NCI-H187 (cell line): ENCODE measurements at regions not wholly inside any gene's neighbourhood (a gene's known extent, or its start where the extent isn't known, plus 50 kb on each side); places are given as distances from the start of the nearest gene placed in this dataset.

Experiments used
- DNase-seq, 2 experiments: peaks; one replicate each; lab custom pipeline; 2025; lab: John Stamatoyannopoulos, UW

DNA sequence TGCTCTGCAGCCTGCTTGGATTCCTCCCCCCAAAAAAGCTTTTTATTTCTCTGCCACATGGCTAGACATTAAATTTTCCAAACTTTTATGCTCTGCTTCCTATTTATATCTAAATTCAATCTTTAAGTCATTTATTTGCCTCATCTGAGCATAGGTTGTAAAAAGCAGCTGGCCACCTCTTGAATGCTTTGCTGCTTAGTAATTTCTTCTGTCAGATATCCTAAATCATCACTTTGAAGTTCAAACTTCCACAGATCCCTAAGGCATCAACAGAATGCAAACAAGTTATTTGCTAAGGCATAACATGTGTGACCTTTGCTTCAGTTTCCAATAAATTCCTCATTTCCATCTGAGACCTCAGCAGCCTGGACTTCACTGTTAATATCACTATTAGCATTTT lies 209.6 kb downstream of the FSCB start:
- no peak for DNase-seq

DNA sequence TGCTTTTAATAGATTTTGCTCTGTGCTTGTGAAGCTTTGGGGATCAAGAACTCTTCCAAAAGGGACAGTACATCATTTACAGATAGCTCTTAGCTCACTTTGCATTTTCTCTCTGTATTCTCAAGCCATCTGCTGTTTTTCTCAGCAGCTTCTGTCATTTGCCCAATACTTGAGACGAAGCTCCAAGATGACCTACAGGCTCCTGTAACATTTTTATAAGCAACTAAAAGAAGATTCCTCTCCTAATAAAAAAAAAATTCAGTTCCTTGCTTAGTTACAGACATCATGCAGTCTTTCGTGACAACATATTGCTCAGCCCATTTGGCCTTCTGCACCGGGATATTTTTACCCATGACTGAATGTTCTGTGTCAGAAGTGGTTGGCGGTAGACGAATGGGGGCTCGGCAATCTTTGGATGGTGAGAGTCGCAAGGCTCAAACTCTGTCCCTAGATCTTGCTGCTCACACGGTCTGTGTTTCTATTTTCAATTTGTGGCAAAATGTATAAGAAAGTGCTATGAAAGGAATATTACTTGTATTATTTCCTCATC lies 215.6 kb downstream of the FSCB start:
- DNase-seq = no peak

DNA sequence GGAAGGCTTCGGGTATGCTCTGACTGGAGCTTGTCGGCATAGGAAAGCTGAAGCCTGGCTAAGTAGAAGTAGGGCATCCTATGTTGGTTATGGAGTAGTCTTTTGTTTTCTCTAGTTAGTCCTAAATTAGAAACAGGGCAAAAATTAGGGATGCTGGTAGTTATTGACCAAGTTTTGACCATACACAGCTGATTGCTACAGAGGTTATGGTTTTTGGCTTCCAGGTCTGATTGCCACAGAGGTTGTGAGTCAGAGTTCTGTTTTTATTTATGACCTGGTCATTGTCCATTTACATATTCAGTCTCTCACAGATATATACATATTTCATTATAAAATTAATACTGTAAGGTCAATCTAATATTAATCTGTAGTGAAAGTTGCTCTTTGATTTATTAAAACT lies 219.2 kb downstream of the FSCB start:
- DNase-seq = no peak

DNA sequence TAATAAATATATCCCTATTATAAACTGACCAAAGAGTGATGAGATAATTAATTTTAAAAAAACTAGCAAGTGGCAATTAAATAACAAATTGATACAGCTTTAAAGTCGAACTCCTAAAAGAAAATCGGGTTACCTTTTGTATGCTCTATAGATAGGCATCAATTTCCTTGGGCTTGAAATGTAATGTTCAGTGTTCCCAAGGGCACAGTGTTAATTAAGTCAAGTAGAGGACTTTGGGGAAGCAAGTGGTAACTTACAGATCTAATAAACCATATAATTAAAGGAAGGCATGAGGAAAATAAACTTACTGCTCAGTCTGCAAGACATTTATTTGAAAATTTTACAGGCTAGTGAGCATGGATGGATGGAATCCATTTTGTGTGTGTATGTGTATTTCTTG lies 220.9 kb downstream of the FSCB start:
- no peak for DNase-seq

DNA sequence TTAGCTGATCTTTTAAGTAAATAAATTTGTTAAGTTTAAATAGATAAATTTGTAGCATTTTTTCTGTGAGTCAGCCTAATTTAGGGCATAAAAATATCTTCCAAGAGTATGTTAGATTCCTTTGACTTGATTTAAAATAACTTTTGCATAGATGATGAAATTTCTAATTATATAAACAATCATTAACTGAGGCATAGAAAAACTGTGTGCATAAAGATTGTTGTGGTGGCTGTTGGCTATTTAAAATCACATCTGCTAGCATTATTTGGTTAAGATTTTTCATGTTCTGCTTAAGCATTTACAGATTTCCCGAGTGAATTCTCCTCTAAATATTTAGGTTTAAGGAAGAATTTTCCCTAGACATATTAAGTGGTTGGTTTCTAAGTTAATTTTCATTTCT lies 223.2 kb downstream of the FSCB start:
- DNase-seq = no peak

DNA sequence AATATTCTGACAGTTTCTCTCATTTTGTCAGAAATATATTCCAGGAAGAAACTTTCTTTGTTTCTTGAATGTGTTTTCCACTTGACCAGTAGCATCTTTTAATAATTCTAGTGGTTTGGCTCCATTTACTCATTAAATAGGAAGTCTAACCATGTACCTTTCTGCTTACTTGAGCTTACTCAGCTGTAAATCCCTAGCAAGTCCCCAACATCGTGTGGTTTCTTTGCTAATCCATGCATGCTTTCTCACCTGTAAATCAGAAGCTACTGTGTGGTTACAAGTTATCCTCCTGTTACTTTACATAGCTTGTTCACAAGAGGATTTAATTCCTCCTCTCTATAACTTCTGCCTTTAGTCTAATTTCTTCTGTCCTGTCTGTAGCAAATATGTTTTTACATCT lies 227.7 kb downstream of the FSCB start:
- no peak for DNase-seq

DNA sequence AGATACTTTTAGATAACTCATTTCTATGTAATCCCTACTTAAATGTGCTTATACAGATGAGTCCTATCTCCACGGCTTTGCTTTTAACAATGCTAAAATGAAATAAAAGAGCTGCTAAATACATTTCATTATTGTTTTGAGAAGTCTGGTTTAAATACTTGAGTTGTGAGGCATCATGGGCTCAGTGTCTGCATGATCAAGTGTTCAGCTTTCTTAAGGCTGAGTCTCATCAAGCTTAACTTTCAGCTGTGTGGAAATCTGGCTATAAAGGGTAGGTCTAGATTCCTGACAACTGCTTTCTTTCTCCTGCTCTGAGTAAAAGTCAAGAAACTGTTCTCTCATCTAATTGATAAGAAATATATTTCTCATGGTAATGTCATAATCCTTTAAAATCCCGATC lies 235.4 kb downstream of the FSCB start:
- DNase-seq = no peak

DNA sequence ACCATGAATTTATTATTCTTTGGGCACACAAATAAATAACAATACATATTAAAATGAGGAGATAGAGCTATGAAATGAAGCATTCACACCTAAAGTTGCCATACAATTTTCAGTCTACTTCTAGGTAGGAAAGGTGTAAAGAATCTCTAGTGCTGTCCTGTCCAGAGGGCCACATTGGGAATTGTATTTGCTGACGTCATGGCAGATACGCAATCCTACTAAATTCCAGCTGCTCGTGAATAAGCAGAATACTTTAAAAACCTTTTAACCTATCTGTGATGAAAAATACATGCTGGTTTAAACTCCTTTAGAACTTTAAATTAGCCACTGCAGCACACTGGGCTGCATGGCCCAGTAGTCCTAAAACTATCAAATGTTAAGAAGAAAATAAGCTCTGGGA lies 236.1 kb downstream of the FSCB start:
- no peak for DNase-seq

DNA sequence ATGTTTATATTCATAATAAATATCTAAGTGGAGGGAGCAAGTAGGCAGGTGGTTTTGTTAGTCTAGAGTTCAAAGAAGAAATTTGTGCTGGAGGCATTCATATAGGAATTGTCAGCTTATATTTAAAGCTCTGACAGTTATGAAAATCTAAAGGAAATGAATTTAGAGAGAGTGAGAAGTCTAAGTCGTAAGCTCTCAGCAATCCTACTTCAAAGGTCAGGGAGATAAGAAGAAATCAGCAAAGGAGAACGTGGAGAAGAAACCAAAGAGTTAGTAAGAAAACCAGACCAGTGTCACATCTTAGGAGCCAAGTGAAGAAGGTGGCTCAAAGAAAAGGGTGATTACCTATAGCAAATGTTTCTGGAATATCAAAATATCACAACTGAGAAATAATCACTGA lies 241.8 kb downstream of the FSCB start:
- DNase-seq = no peak

DNA sequence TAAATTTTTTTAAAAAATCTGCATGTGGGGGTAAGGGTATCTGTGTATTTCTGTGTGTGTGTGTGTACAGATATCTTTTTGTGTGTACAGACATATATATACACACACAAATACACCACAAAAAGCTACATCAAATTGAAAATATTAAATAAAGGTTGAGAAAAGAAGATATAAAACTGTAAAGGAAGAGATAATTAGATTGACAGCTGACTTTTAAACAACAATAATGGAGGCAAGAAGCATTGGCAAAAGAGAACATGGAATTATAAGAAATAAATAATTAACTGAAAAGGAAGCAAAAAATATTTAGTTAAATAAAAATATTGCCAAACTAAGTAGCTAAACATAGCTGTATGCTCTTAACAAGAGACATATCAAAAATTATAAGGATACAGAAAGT lies 291.4 kb downstream of the FSCB start:
- no peak for DNase-seq

DNA sequence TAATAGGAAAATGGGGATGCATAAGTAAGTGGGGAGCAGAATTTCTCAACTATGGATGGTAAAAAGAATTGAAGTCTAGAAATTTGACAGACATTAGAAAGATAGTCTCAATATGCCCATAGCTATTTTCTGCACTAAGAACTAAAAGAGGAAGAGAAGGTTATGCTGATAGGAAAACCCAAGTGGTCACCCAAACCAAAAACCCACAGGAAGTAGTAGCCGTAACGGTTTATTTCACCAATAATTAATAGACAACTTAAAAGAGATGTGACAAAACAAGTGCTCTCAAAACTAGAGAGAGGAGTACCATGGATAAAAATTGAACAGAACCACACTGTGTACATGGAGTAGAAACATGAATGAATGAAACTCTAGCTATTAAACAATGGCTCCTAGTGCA lies 295.4 kb downstream of the FSCB start:
- DNase-seq = no peak

DNA sequence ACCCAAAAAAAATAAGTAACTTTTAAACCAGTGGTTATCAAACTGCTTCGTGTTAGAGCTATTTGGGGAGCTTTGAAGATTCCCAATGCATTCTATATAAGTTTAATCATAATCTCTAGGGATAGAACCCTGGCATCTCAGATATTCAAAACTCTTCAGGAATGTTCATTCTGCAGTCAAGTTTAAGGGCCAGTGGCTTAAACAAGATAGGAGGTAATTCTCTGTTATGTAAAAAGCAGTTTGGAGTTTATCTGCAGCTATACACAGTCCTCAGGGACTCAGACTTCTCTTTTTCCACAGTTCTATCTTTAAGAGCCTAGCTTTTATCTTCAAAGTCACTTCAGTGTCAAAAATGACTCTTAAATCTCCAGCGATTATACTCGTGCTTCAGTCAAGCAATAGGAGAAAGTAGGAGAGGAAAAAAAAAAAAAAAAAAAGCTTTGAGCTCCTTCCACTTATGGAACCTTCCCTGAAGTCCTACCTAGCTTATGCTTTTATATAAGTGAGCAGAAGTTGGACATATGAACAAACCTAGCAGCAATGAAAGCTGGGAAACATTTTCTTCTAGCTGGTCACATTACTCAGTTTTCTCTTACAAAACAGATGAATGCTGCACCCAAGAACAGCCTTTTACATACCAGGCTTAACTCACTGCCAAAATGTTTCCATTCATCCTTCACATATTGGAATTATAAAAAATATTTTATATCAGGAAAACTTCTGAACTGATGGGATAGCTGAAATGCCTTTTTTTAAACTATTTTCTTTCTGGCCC lies 302.8 kb downstream of the FSCB start:
- DNase-seq = no peak

DNA sequence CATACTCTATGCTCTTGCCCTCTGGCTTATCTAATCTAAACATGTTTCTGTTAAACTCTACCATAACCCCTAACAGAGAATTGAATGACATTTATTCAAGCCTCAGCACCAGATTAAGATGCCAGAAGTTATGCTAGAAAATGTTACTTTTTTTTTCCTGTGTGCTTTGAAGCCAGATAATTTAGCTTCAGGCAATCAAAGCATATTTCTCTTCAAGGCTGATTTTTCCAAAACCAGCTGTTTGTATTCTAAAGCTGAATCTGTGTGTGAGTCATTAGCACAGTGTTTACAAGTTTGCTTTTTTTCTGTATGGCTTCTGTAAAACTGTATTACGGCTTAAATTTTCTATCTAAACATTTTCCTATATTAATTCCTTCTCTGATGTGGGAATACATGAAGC lies 326.1 kb downstream of the FSCB start:
- no peak for DNase-seq

DNA sequence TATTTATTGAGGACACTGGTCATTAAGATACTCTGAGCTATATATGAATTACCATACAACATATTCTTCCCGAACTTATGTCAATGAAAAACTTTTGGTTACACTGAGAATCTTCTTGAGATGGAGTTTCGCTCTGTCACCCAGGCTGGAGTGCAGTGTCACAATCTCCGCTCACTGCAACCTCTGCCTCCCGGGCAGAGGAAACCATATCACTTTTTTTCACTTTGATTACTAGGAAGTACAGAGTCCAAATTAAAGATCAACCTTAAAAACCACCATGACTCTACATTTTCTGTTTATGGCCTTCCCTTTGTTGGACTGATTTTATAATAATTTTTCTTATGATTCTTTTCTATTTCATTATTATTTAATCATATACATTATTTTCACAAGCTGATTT lies 336.5 kb downstream of the FSCB start:
- DNase-seq = no peak

DNA sequence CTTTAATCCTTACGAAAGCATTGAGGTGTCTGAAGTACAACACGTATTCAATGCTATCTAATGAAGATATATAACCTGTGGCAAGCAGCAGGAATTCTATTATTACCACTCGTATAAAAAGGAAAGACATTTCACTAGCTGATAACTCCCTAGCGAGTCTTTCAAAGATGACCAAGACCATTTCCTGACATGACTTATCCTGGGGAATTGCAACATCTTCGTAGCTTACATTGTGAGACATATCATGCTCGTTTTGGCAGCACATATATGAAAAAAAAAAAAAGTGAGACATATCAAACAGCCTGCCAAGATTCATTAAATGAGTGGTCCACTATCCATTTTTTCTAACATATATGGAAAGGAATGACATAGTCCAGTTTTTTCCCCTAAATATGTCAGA lies 337.0 kb downstream of the FSCB start:
- no peak for DNase-seq

DNA sequence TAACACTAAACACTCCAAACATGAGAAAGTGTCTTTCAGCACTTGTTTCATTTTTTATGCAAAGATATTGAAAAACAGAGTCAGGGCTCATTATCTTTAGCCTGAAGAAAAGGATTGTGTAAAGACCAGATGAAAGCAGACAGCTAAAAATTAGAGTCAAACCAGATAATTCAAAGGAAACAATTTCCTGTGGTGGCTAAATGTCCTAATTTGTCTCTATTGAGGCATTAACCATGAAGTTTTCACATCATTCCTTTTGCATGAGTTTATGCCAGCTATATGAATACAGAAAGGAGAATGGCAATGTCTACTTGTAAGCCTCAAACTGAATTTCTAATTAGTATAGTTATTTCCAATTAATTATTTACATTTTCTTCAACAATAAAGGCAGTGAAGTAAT lies 338.5 kb downstream of the FSCB start:
- DNase-seq = no peak

DNA sequence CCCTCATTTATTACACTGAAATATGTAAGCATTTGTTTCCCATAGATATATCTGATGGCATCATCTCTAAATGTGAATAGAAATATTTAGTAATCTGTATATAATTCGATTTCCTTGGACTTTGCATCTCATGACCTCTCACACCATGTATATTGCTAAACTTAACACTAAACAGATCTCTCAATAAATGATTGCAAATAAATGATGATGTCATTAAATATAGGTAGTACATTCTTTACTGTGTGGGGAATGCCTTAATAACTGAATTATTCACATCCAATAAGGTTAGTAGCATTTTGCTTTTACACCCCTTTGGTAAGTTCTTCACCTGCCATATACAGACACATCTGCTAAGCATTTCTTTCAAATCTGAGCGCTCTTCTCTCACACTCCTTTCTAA lies 340.5 kb downstream of the FSCB start:
- no peak for DNase-seq

DNA sequence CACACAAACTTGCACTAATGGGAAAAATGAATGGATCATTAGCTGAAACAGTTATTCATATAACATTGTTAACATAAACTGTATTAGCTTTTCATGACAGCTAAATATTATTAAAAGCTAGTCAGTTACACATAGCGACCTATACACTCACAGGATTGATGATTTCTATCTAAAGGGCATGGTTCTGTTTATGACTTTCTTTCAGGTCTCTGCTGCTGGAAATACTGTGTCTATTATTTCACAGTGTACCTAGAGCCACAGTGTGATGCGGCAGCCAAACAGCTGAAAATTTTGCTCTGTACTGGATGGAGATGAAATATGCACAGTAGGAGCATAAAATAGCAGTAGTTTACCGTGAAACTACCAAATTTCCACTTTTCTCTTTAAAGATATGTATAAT lies 341.1 kb downstream of the FSCB start:
- DNase-seq = no peak

DNA sequence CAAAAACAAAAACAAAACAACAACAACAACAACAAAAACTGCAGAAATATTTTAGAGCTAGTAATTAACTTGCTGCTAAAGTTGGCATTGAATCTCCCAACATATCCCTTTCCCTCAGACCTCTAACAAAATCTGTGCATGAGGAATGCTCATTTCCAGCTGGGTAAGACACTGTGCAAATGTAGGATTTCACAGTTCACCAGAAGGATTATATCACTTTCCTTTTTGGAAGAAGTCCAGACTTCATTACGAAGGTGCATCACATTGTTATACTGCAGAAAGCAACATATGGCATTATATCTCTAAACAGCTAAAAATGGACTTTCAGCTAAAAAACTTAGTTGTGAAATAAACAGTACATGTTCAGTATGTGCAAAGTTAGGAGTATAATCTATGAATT lies 341.8 kb downstream of the FSCB start:
- no peak for DNase-seq

DNA sequence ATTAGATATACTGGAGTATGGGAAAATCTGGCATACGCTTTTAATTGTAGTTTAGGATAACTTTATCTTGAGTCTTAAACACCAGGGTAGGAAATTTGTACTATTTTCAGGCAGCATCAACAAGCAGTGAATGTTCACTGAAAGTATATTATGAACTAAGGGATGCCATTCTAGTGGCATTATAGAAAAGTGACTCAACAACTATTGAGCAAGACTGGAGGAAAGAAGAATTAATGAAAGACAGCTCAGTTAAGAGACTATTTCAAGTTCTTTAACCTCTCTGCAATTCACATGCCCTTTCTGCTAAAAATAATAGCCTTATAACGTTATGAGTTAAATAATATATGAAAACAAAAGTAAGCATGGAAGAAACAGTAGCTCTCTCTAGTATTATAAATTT lies 343.1 kb downstream of the FSCB start:
- no peak for DNase-seq

DNA sequence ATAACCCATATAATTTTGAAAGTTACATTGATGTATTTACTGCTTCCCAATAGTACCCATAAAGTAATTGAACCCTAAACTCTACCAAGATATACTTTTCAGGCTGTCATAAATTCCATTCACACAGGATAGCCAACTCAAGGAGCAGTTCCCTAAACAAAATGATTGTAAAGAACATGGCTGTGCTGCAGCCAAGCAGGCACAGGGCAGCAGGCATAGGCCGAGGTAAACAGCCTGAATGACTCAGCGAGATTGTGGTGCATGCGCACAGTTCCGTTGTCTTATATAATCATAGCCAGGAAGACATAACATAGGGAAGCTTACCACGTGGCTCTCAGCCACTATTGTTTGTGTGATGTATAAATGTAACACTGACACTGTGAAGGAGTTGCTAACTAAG lies 344.9 kb downstream of the FSCB start:
- DNase-seq = no peak

DNA sequence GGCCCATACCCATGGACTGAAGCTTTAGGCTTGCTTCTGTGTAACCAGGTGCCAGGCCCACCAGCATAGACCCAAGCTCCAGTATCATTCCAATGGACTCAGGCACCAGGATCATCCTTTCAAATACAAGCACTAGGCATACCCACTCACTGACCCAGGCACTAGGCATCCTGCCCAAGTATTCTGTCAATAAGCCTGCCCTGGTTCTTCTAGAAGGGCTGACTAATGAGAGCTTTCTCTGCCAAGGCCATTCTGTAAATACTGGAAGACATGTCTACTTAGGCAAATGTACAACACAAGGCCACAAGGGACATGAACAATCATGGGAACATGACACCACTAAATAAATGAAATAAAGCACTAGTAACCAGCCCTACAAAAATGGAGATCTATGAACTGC lies 352.2 kb downstream of the FSCB start:
- DNase-seq = no peak

DNA sequence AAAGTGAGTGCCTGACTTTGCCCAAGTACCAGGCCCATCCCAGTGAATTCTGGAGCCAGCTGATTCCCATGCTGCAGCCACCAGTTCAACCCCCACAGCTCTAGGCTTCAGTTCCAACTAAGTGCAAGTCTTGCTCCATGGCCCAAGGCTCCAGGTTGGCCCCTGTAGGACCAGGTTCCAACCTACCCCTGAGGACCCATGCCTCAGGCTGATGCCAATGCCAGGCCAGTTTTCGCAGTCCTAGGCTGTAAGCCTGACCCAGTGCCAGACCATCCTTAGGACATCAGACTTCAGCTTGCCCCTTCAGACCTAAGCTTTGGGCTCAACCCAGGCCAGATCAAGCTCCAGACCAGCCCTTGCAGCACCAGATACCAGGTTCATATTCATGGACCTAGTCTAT lies 352.6 kb downstream of the FSCB start:
- DNase-seq = no peak

DNA sequence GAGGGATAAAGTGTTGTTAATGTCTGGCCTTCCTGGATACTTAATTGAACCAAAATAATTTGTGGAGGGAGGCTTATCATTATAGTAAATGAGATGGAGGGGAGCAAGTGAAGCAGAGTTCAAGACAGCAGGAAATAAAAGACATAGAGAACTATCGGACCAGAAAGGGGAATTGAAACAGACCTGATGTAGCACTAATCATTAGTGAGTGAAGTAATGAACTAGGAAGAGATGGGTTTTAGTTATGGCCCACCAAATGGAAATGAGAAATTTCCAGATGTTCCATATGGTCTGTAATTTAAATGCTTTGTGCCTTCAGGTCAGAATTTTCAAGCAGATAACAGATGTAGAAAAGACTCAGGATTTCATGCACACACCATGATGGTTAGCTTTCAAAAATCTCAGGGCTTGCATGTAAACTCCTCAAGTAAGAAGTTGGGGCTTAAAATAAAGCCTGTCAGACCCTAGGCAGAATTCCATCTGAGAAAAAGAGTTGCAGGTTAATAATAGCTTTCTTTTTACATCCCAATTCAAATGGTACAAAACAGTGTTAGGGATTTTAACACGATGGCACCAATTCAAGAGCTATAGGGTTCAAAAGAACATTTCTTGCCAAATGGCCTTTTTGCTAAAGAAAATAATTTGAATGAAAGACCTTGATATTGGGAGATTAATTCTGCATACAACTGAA lies 355.8 kb downstream of the FSCB start:
- no peak for DNase-seq
